ENCODE measurements at regions not wholly inside any gene's neighbourhood (a gene's known extent, or its start where the extent isn't known, plus 50 kb on each side); places are given as distances from the start of the nearest gene placed in this dataset.

DNA sequence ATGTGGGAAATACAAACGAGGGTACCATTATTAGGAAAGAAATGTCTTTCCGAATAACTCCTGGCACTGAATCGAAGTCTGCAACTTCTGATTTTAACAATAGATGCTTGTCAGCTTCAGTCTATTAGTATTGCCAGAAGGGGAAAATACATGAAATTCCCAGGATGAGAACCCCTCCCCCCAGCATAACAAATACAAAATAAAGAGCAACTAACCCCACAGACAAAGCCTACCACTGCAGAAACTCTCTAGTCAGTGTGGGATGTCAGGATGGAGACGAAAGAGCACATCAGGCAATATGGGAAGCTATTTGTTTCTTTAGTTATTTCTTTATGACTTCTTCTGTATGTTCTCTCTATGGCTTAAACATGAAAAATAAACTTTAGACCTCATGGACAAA is 365.0 kb upstream of the CDH2 start:
- TF ChIP-seq EZH2phosphoT487 (IDR thresholded peaks at IDR 0.05; ENCODE audit: low read depth, severe bottlenecking, unreplicated experiment), result no peak
- TF ChIP-seq, protein P1, sequence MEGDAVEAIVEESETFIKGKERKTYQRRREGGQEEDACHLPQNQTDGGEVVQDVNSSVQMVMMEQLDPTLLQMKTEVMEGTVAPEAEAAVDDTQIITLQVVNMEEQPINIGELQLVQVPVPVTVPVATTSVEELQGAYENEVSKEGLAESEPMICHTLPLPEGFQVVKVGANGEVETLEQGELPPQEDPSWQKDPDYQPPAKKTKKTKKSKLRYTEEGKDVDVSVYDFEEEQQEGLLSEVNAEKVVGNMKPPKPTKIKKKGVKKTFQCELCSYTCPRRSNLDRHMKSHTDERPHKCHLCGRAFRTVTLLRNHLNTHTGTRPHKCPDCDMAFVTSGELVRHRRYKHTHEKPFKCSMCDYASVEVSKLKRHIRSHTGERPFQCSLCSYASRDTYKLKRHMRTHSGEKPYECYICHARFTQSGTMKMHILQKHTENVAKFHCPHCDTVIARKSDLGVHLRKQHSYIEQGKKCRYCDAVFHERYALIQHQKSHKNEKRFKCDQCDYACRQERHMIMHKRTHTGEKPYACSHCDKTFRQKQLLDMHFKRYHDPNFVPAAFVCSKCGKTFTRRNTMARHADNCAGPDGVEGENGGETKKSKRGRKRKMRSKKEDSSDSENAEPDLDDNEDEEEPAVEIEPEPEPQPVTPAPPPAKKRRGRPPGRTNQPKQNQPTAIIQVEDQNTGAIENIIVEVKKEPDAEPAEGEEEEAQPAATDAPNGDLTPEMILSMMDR (IDR thresholded peaks at IDR 0.05; ENCODE audit: poor library complexity), result no peak

Measured in hepatocyte (in vitro differentiated cells).